ENCODE measurements at regions not wholly inside any gene's neighbourhood (a gene's known extent, or its start where the extent isn't known, plus 50 kb on each side); places are given as distances from the start of the nearest gene placed in this dataset.

GRCh38 chr17:72528683-72529082 lies 407.9 kb downstream of the SOX9 start:
- TF ChIP-seq NFATC4 (CRISPR knock-in tag; IDR thresholded peaks at IDR 0.05) (no peak), TCF7 (CRISPR knock-in tag; IDR thresholded peaks at IDR 0.05; ENCODE audit: low read depth) (no peak), CTCF (IDR thresholded peaks at IDR 0.05) (no peak), USF1 (CRISPR knock-in tag; IDR thresholded peaks at IDR 0.05) (no peak), USF2 (CRISPR knock-in tag; IDR thresholded peaks at IDR 0.05) (no peak)
- TF ChIP-seq, protein P1, sequence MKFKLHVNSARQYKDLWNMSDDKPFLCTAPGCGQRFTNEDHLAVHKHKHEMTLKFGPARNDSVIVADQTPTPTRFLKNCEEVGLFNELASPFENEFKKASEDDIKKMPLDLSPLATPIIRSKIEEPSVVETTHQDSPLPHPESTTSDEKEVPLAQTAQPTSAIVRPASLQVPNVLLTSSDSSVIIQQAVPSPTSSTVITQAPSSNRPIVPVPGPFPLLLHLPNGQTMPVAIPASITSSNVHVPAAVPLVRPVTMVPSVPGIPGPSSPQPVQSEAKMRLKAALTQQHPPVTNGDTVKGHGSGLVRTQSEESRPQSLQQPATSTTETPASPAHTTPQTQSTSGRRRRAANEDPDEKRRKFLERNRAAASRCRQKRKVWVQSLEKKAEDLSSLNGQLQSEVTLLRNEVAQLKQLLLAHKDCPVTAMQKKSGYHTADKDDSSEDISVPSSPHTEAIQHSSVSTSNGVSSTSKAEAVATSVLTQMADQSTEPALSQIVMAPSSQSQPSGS (CRISPR knock-in tag; IDR thresholded peaks at IDR 0.05; ENCODE audit: borderline replicate concordance, low read depth), result no peak

Measured in WTC11 (cell line).